GM19099 (cell line): ENCODE measurements at regions not wholly inside any gene's neighbourhood (a gene's known extent, or its start where the extent isn't known, plus 50 kb on each side); places are given as distances from the start of the nearest gene placed in this dataset.

ENCODE experiments used
- POLR2A ChIP-seq: IDR thresholded peaks from 3 replicates; pipeline ENCODE4 v1.6.1; 2011; ENCODE audit warnings: low read depth; ENCODE audit not compliant: insufficient read length; ENCODE audit errors: extremely low read depth

GRCh38 chr4:13893987-13894386 lies 266.5 kb upstream of the BOD1L1 start:
- no peak for TF ChIP-seq POLR2A

GRCh38 chr4:13900780-13901179 lies 273.3 kb upstream of the BOD1L1 start:
- TF ChIP-seq POLR2A: no peak

- TF ChIP-seq POLR2A: no peak
Measured at GRCh38 chr4:13902146-13902545, 274.6 kb upstream of the BOD1L1 start.

- TF ChIP-seq POLR2A: no peak
Measured at GRCh38 chr4:13903061-13903460, 275.5 kb upstream of the BOD1L1 start.

GRCh38 chr4:13903901-13904300 lies 276.4 kb upstream of the BOD1L1 start:
- no peak for TF ChIP-seq POLR2A

- TF ChIP-seq POLR2A: no peak
Measured at GRCh38 chr4:13905543-13905942, 278.0 kb upstream of the BOD1L1 start.

- no peak for TF ChIP-seq POLR2A
Measured at GRCh38 chr4:13906727-13907126, 279.2 kb upstream of the BOD1L1 start.

- no peak for TF ChIP-seq POLR2A
Measured at GRCh38 chr4:13907255-13907751, 279.8 kb upstream of the BOD1L1 start.

GRCh38 chr4:13908455-13908854 lies 280.9 kb upstream of the BOD1L1 start:
- no peak for TF ChIP-seq POLR2A

GRCh38 chr4:13910556-13910955 lies 283.0 kb upstream of the BOD1L1 start:
- no peak for TF ChIP-seq POLR2A

GRCh38 chr4:13911256-13911655 lies 283.7 kb upstream of the BOD1L1 start:
- no peak for TF ChIP-seq POLR2A

GRCh38 chr4:13912436-13912925 lies 285.0 kb upstream of the BOD1L1 start:
- no peak for TF ChIP-seq POLR2A

- TF ChIP-seq POLR2A: no peak
Measured at GRCh38 chr4:13912966-13913365, 285.4 kb upstream of the BOD1L1 start.

- TF ChIP-seq POLR2A: no peak
Measured at GRCh38 chr4:13917015-13917414, 289.5 kb upstream of the BOD1L1 start.

- no peak for TF ChIP-seq POLR2A
Measured at GRCh38 chr4:13918110-13918509, 290.6 kb upstream of the BOD1L1 start.

GRCh38 chr4:13918991-13919441 lies 291.5 kb upstream of the BOD1L1 start:
- TF ChIP-seq POLR2A: no peak
